ENCODE measurements at regions not wholly inside any gene's neighbourhood (a gene's known extent, or its start where the extent isn't known, plus 50 kb on each side); places are given as distances from the start of the nearest gene placed in this dataset.

DNA sequence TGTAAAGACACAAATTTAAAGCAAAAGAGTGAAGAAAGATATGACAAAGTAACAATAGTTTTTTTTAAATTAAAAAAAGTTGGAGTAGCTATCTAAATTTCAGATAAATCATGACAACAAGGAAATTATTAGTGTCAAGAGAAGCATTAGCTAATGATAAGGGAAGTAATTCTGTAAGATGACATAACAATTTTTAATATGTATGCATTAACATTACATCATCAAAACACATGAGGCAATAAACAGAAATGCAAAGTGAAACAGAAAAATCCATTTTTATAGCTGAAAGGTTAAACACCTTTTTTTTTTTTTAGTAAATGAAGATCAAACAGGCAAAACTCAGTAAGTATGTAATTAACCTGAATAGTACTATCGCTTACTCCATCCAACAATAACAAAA is 804.9 kb upstream of the PRR20A start:
- TF ChIP-seq CTCF (IDR thresholded peaks at IDR 0.05) = no peak
- Histone ChIP-seq H3K9me3 (no peaks in the 10 kb centered on the region), H3K36me3 (no peaks in the 10 kb centered on the region), H3K4me1 (no peaks in the 10 kb centered on the region), H3K4me3 (no peak overlapping the region), H3K27ac (no peak overlapping the region), H3K27me3 (no peaks in the 10 kb centered on the region)
- no peak for DNase-seq (ENCODE audit: low spot score)

- Histone ChIP-seq H3K36me3 (no peaks in the 10 kb centered on the region), H3K4me3 (no peak overlapping the region), H3K4me1 (no peaks in the 10 kb centered on the region), H3K27me3 (no peaks in the 10 kb centered on the region), H3K9me3 (no peaks in the 10 kb centered on the region), H3K27ac (no peak overlapping the region)
- TF ChIP-seq CTCF (IDR thresholded peaks at IDR 0.05) = no peak
- no peak for DNase-seq (ENCODE audit: low spot score)
Observed at GRCh38 chr13:56338421-56338820, 802.3 kb upstream of the PRR20A start.

GRCh38 chr13:56347014-56347413 is 793.7 kb upstream of the PRR20A start:
- Histone ChIP-seq H3K4me1 (no peaks in the 10 kb centered on the region), H3K27me3 (no peaks in the 10 kb centered on the region), H3K4me3 (no peak overlapping the region), H3K36me3 (no peaks in the 10 kb centered on the region), H3K27ac (no peak overlapping the region), H3K9me3 (no peaks in the 10 kb centered on the region)
- no peak for TF ChIP-seq CTCF (IDR thresholded peaks at IDR 0.05)
- DNase-seq (ENCODE audit: low spot score) = no peak

GRCh38 chr13:56349866-56350265 is 790.9 kb upstream of the PRR20A start:
- no peak overlapping the region for H3K27ac ChIP-seq

DNA sequence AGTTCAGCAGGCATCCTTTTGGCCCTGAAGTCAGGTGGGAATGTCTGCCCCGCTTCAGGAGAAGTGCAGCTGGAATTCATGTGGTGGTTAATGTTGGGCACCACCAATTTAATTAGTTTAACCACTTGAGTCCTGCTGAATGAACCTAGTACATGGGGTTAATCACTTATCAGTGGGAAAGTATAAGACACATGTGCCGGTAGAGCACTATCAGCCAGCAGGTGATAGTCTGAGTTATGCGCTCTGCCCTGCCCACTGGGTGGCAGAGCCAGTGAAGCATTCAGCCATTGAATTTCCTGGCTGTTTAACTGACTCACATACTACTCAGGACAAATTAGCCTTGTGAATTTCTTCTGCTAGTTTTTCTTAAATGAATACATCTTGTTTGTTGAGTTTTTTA is 789.7 kb upstream of the PRR20A start:
- Histone ChIP-seq H3K36me3 (no peaks in the 10 kb centered on the region), H3K27ac (no peak overlapping the region), H3K4me3 (no peak overlapping the region), H3K4me1 (no peaks in the 10 kb centered on the region), H3K9me3 (no peaks in the 10 kb centered on the region), H3K27me3 (no peaks in the 10 kb centered on the region)
- TF ChIP-seq CTCF (IDR thresholded peaks at IDR 0.05) = peak in 1 of 2 donors; percentile 42
- no peak for DNase-seq (ENCODE audit: low spot score)

More at GRCh38 chr13:56349866-56350265, 790.9 kb upstream of the PRR20A start:
- no peaks in the 10 kb centered on the region for H3K4me1 ChIP-seq
- no peaks in the 10 kb centered on the region for H3K36me3 ChIP-seq
- H3K4me3 ChIP-seq = no peak overlapping the region
- H3K27me3 ChIP-seq = no peaks in the 10 kb centered on the region
- no peak for TF ChIP-seq CTCF (IDR thresholded peaks at IDR 0.05)
- H3K9me3 ChIP-seq = no peaks in the 10 kb centered on the region
- DNase-seq (ENCODE audit: low spot score) = no peak

DNA sequence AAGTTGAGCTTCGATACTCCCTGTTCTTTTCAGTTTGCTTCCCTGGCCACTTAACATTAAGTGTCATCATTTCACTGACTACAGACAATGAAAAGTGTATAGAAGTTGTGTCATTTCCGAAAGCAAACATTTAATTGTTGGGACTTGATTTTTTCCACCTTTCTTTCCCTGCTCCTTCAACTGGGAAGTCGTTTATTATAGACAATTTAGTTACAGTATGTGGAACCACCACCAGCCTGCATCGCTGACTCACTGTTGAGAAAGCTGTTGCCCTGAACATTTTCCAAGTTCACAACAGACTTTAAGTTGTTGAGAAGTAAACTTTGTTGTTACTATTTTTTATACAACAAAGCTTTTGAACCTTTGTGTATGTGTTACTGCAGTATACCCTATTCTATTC is 788.4 kb upstream of the PRR20A start:
- TF ChIP-seq CTCF (IDR thresholded peaks at IDR 0.05) = no peak
- H3K4me3 ChIP-seq = no peak overlapping the region

More for the DNA sequence above, 788.4 kb upstream of the PRR20A start:
- Histone ChIP-seq H3K36me3 (no peaks in the 10 kb centered on the region), H3K27ac (no peak overlapping the region), H3K9me3 (no peaks in the 10 kb centered on the region), H3K27me3 (no peaks in the 10 kb centered on the region), H3K4me1 (no peaks in the 10 kb centered on the region)
- DNase-seq (ENCODE audit: low spot score) = no peak

All from right atrium auricular region (tissue), 2 donors.